ENCODE measurements at regions not wholly inside any gene's neighbourhood (a gene's known extent, or its start where the extent isn't known, plus 50 kb on each side); places are given as distances from the start of the nearest gene placed in this dataset.

GRCh38 chr6:90915224-90915915 is 328.5 kb upstream of the MAP3K7 start:
- no peak for TF ChIP-seq CTCF (conservative IDR thresholded peaks at IDR 0.05)
- Histone ChIP-seq H2BK15ac (ENCODE audit: low read depth, low read length) (no peak overlapping the region), H4K91ac (ENCODE audit: insufficient read length, low read depth, low read length) (no peak overlapping the region), H4K5ac (ENCODE audit: insufficient read length, low read depth, low read length) (no peak overlapping the region), H3K14ac (ENCODE audit: insufficient read depth, low read length) (no peak overlapping the region), H2BK120ac (ENCODE audit: low read depth, low read length, poor library complexity, severe bottlenecking) (no peak overlapping the region), H2BK5ac (ENCODE audit: insufficient read length, low read length) (no peak overlapping the region), H3K4ac (ENCODE audit: low read depth, low read length) (no peak overlapping the region), H3T11ph (ENCODE audit: low read length) (no peak overlapping the region), H3K23me2 (ENCODE audit: insufficient read length, low read depth, low read length, poor library complexity, severe bottlenecking) (no peaks in the 10 kb centered on the region), H4K8ac (replicated peaks; ENCODE audit: insufficient read length, low read depth, low read length) (no peak overlapping the region), H3K27me3 (ENCODE audit: insufficient read depth, low read length) (no peaks in the 10 kb centered on the region), H2BK20ac (ENCODE audit: low read depth, low read length, poor library complexity, severe bottlenecking) (no peak overlapping the region), H3K4me1 (ENCODE audit: insufficient read depth, low read length) (no peaks in the 10 kb centered on the region), H3K56ac (ENCODE audit: insufficient read length, low read depth, low read length) (no peak overlapping the region), H3K9ac (ENCODE audit: extremely low read depth, insufficient read length, low read length) (no peak overlapping the region), H3K23ac (ENCODE audit: insufficient read length, low read depth, low read length) (no peak overlapping the region), H3K79me1 (ENCODE audit: insufficient read depth, low read depth, low read length, poor library complexity, severe bottlenecking) (no peaks in the 10 kb centered on the region), H4K20me1 (ENCODE audit: control insufficient read depth, insufficient read depth, insufficient read length) (no peaks in the 10 kb centered on the region), H3K18ac (ENCODE audit: insufficient read length, low read depth, low read length) (no peak overlapping the region), H3K27ac (ENCODE audit: insufficient read length, low read depth, low read length) (no peak overlapping the region), H3K79me2 (ENCODE audit: insufficient read depth, low read length) (no peaks in the 10 kb centered on the region), H3K4me2 (ENCODE audit: insufficient read depth, insufficient read length, low read length) (no peak overlapping the region), H2BK12ac (ENCODE audit: insufficient read length, low read depth, low read length) (no peak overlapping the region), H3K9me3 (ENCODE audit: control insufficient read depth, low read depth, low read length) (peaks cover 6% of the 10 kb centered on the region), H2AK5ac (ENCODE audit: insufficient read length, low read length) (no peak overlapping the region), H2AFZ (ENCODE audit: low read length) (no peak overlapping the region)
- Mint-ChIP-seq H3K27me3 (ENCODE audit: low read depth) (peaks cover 2% of the 10 kb centered on the region), H3K36me3 (ENCODE audit: insufficient read depth in 1 of 3, low read depth in 3 of 3) (peaks cover 14 to 22% (median 20%) of the 10 kb centered on the region in 3 experiments), H3K4me3 (no peak overlapping the region), H3K9me3 (peaks cover 25 to 29% of the 10 kb centered on the region in 2 experiments), H3K4me1 (peaks cover 0 to 3% of the 10 kb centered on the region in 2 experiments; a peak in 2 of 4 replicates), H3K27ac (no peak overlapping the region; a peak in 1 of 7 replicates)
- DNase-seq, result no peak
- no CpG with 5 or more reads among the region's 5 CpGs for whole genome bisulfite sequencing (ENCODE audit: extremely low coverage, insufficient read length, low lambda C conversion rate)

Measured in H9 (cell line).